Spleen (tissue), 7 donors: ENCODE measurements at regions not wholly inside any gene's neighbourhood (a gene's known extent, or its start where the extent isn't known, plus 50 kb on each side); places are given as distances from the start of the nearest gene placed in this dataset.

Experiments used
- CTCF ChIP-seq, 11 experiments: fragments of 200-600 bp in 7 of 11; fragments of 450-650 bp in 4 of 11; sonication (generic) in 4 of 11; IDR thresholded peaks in 8 of 11; conservative IDR thresholded peaks in 3 of 11; 1 replicate in 7 of 11; 2 replicates in 4 of 11; pipeline versions ENCODE4 v1.4.0 to v1.8.0; 2016 to 2021; ENCODE audit warnings: antibody characterized with exemption in 11 of 11, inconsistent platforms in 4 of 11, mild to moderate bottlenecking in 1 of 11
- POLR2A ChIP-seq, 3 donors: fragments of 450-650 bp; IDR thresholded peaks; one replicate each; pipeline ENCODE4 v1.5.1; 2017; ENCODE audit warnings: antibody characterized with exemption in 3 of 3, mild to moderate bottlenecking in 1 of 3
- POLR2AphosphoS5 ChIP-seq, 3 donors: sonication (generic); formaldehyde crosslinking; IDR thresholded peaks; one replicate each; pipeline ENCODE4 v1.5.1; 2017; ENCODE audit warnings: antibody characterized with exemption in 3 of 3
- donor health status: DM: no; HTN: no; CAD: no; lungs with moderate emphysema.
- donor health status: DM: no; HTN: no; CAD: no.
- donor health status: DM: no; HTN: no; CAD: no.

DNA sequence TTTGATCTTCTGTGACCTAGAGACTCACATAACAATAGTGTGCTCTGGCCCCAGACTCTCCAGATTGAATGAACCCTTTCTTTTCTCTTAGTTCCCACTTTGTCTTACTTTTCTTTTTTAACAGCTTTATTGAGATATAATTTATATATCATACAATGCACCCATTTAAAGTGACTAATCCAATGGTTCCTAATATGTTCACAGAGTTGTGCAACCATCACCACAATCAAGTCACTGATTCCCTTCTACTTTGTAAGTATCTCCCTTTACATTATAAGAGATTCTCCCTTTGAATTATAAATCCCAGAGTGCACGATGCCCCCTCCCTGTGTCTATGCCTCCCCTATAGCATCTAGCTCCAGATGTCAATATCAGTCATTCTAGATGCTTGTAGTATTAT is 172.4 kb downstream of the HINT1 start:
- no peak for TF ChIP-seq POLR2A (IDR thresholded peaks at IDR 0.05)
- TF ChIP-seq CTCF (IDR thresholded peaks at IDR 0.05 in 8 of 11, conservative IDR thresholded peaks at IDR 0.05 in 3 of 11), result no peak
- no peak for TF ChIP-seq POLR2AphosphoS5 (IDR thresholded peaks at IDR 0.05)
